GM18498 (cell line): ENCODE measurements at regions not wholly inside any gene's neighbourhood (a gene's known extent, or its start where the extent isn't known, plus 50 kb on each side); places are given as distances from the start of the nearest gene placed in this dataset.

Experiments
- ATAC-seq: cut with Tn5 transposase; IDR thresholded peaks from one replicate; pipeline ENCODE4 v1.9.1; 2021; ENCODE audit warnings: mild to moderate bottlenecking, moderate library complexity; ENCODE audit not compliant: unreplicated experiment

- no peak for ATAC-seq
These were observed 320.3 kb upstream of the ADGRL4 start for GRCh38 chr1:79326875-79327274.

DNA sequence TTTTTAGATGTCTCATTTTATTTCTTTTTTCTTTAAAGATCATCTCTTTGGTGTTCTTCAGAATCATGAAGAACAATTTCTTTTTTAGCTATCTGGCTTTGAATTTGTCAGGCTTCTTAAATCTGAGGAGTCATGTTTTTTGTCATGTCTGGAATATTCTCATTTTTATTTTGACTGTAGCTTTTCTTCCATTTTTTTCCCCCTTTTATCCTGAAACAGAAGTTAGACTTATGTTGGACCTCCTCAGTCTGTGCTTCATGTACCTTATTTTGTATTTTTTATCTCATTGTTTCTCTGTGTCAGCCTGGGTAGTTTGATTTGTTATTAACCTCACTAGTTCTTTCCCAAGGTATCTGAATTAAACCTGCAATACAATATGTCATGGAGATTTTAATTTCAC, 319.2 kb upstream of the ADGRL4 start:
- ATAC-seq, result no peak

DNA sequence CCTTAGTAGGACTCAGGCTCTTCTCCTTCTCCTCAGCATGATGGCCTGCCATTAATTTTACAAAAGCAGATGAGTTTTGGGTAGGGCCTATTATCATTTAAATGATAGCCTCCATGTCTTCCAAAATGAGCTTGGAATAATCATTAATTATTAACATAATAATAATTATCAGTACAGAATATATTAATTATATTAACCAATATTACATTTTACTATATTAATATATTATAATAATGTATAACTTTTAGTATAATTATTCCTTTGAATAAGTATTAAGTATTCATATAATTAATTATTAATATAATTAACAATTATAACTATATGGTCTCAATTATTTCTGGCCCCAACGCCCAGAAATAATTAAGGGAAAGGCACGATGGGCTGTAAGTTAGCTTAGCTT, 318.6 kb upstream of the ADGRL4 start:
- no peak for ATAC-seq

- no peak for ATAC-seq
These were observed 316.9 kb upstream of the ADGRL4 start for GRCh38 chr1:79323239-79324025.

- ATAC-seq, result no peak
These were observed 316.0 kb upstream of the ADGRL4 start for GRCh38 chr1:79322511-79323027.

GRCh38 chr1:79312438-79312837, 305.9 kb upstream of the ADGRL4 start:
- ATAC-seq, result no peak

DNA sequence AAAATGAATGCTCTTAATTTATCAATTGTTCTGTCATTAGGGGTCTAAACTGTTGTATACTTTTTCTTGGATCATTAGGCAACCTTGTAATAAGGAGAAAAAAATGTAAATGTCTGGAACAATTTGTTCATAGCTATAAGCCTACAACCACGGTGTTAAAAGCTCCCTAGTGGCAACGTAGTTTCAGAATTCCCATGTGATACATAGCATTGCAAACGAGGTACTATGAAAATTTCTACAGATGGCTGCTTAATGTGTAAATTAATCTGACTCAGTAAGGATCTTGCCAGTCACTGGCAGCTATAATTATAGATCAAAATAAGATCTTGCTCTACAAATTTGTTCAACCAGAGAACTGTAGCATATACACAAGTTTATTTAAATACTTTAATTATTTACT, 304.1 kb upstream of the ADGRL4 start:
- ATAC-seq, result no peak

DNA sequence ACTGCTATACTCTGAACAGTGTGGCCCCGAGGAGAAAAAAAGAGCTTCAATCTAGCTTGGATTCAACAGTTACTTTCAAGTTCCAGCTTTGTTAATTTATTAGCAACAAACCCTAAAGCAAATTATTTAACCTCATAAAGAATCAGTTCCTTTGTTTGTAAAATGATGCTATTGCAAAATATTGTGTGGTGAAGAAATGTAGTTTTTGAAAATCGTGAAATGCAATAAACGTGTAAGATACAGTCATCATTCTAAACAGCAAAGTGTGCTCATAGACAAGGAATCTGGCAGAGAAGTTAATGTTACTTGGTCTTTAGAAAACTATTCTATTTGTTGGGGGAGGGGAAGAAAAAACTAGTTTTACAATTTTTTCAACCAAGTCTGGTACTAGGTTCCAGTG, 297.6 kb upstream of the ADGRL4 start:
- ATAC-seq, result no peak

DNA sequence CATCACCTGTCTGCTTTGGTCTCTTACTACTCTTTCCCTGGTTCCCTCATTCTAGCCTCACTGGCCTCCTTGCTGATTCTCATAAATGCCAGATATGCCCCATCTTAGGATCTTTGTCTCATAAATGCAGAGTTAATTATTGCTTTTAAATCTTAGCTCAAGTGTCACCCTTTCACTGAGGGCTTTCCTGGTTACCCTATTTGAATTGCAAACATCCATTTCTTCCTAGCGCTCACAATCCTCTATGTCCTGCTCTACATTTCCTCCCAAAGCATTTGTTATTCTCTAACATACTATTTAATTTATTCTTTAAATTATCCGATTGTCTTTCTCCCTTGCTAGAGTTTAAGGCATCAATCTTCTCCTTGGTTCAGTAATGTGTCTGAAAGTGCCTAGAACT, 296.5 kb upstream of the ADGRL4 start:
- no peak for ATAC-seq

DNA sequence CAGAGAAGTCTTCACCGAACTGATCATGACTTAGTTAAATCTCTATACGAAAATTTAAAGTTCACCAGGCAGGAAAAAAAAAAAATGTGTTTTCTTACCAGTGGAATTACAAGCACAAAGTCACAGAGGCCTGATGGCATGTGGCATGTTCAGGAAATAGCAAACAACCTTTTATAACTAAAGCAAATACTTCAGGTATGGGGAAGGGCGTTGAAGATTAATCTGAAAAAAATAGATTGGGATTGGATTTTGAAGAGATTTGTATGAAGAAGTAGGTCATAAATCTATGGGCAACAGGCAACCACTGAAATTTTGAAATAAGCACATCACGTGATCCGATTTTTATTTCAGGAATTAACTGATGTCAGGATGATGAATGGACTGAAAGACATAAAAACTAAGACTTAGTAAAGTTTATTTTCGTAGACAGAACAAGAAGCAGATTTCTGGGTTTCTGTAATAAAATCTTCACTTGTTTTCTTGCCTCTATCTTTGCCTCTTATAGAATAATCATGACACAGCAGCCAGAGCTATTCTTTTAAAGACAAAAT, 295.9 kb upstream of the ADGRL4 start:
- no peak for ATAC-seq

DNA sequence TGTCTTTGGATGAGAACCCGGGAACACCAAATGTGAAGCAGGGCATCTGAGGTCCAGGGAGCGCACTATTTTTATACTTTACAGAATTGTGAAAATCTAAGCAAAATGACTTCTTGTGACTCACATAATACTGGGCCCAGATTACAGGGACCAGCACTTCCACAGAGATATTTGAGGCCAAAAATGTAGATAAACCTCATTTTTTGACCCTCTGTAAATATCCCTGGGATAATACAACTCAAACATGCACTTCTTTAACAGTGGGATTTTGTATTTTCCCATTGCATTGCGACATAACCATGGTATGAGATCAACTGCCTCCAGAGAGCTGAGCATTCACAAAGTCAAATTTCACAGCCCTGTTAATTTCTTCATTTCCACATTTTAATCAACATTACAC, 289.4 kb upstream of the ADGRL4 start:
- ATAC-seq, result no peak

- no peak for ATAC-seq
These were observed 287.1 kb upstream of the ADGRL4 start for GRCh38 chr1:79293611-79294010.

DNA sequence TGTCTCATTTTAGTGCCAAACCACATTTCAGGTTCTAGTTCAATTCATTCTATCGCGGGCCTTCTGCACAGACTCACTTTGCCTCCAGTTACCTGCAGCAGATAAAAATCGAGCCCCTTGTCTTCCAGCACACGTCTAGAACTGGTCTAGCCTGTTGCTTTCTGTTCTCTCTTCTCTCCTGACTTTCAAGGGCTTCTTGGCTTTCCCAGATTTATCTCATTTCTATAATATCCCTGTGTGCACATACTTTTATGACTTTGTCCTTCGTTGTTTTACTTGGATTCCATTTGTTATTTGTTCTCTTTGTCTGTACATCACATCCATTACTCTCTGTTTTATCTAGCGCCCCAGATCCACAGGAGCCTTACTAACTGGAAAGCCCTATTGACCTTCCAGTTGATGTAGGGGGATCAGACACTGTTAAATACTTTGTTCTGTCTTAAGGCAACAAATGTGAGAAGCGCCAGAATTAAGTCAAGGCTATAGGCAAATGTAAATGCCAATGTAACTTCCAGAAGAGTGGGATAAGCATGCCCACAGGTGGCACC, 284.5 kb upstream of the ADGRL4 start:
- no peak for ATAC-seq

DNA sequence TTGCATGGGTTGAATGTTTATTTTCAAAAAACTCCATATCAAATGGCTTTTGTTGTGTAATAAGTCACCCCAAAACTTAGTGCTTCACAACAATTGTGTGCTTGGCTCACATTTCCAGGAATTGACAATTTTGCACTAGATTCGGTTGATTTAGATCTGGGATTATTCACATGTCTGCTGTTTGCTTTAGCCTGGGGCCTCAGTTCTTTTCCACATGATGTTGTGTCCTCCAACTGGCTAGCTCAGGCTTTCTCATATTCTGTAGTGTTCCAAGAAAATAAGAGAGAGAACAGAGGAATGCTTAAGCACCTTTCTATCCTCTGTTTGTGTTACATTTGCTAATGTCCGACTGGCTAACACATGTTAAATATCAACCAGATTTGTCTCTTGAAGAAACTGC, 281.5 kb upstream of the ADGRL4 start:
- ATAC-seq, result no peak

DNA sequence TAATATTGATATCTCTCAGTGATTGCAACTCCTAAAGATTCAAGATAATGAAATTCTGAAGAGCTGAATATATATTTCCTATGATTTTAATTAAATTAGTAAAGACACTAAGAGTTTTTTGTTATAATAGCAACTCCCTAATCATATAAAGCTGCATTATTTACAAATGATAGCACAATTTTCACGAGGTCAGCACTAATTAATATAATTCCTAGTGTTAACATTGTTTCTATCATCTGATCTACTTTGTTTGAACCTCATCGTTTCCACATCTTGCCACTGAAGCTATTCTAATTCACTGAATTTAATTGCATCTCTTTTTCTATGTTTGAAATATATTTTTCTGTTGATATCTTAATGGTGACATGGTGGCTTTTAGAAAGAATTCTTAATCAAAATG, 279.1 kb upstream of the ADGRL4 start:
- no peak for ATAC-seq

- ATAC-seq, result no peak
These were observed 276.9 kb upstream of the ADGRL4 start for GRCh38 chr1:79283451-79283850.

GRCh38 chr1:79281442-79281841, 274.9 kb upstream of the ADGRL4 start:
- ATAC-seq, result no peak

- ATAC-seq, result no peak
These were observed 265.2 kb upstream of the ADGRL4 start for GRCh38 chr1:79271759-79272158.

DNA sequence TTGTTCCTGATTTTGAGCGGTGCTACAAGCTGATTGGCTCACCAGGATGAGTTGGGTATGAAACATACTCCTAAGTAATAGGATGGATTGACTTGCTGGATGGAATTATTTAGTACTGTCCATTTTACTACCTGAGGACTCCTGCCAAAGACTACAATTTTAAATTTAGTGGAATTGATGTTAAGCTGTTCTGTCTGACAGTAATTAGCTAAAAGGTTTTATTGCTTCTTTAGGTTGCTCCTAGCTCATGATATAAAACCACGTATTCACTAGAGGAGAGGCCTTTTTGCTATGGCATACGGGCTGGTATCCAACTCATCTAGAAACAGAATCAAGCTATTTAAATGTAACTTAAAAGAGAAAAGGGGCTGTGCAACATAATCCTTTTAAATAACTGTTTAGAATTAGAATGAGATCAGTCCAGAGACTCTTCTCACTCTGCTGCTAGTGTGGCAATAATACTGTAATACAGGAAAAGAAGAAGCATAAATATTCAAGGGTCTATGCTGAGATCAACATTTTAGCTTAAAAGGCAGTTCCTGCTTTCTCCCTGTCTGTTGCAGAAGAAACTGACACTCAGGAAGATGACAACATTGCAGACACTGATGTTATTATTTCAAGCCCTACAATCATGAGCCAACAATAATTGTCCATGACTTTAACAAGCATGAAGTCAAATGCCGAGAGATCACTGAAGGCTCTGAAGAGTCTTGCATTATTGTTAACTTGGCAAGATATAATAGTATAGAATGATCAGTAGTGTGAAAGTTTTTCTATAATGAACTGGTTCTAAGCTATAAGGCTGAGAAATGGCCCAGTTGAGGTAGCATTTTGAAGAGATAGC, 258.7 kb upstream of the ADGRL4 start:
- no peak for ATAC-seq

- no peak for ATAC-seq
These were observed 257.8 kb upstream of the ADGRL4 start for GRCh38 chr1:79264285-79264684.

- no peak for ATAC-seq
These were observed 256.3 kb upstream of the ADGRL4 start for GRCh38 chr1:79262745-79263258.
